AG08395 (cell line): ENCODE measurements at regions not wholly inside any gene's neighbourhood (a gene's known extent, or its start where the extent isn't known, plus 50 kb on each side); places are given as distances from the start of the nearest gene placed in this dataset.
A peak's percentile ranks its signal among the peaks of the same experiment; 100 is the strongest.
"Not testable (repeated sequence)": the region's sequence is repeated elsewhere in the genome, so short reads cannot be mapped to it uniquely, and the experiment has no call there.

Experiments
- DNase-seq: peaks from one replicate; pipeline ENCODE4 v3.0.0; 2012; ENCODE audit warnings: mixed read lengths, low spot score

GRCh38 chr5:23235246-23235645 is 272.2 kb upstream of the PRDM9 start:
- no peak for DNase-seq

- DNase-seq: no peak
These were observed 273.2 kb upstream of the PRDM9 start for GRCh38 chr5:23234197-23234596.

GRCh38 chr5:23223846-23224245 is 283.6 kb upstream of the PRDM9 start:
- DNase-seq: no peak

GRCh38 chr5:23221831-23222230 is 285.6 kb upstream of the PRDM9 start:
- DNase-seq: no peak

GRCh38 chr5:23217159-23217558 is 290.2 kb upstream of the PRDM9 start:
- DNase-seq: no peak

GRCh38 chr5:23216345-23216744 is 291.1 kb upstream of the PRDM9 start:
- no peak for DNase-seq

- DNase-seq: peak; percentile 12
These were observed 298.4 kb upstream of the PRDM9 start for GRCh38 chr5:23208959-23209431.

- no peak for DNase-seq
These were observed 303.3 kb upstream of the PRDM9 start for GRCh38 chr5:23204111-23204510.

- no peak for DNase-seq
These were observed 316.7 kb upstream of the CDH12 start for GRCh38 chr5:23169660-23170416.

- DNase-seq: no peak
These were observed 311.8 kb upstream of the CDH12 start for GRCh38 chr5:23164971-23165370.

GRCh38 chr5:23158179-23158578 is 305.0 kb upstream of the CDH12 start:
- DNase-seq: no peak

GRCh38 chr5:23157716-23158115 is 304.6 kb upstream of the CDH12 start:
- no peak for DNase-seq

- DNase-seq: no peak
These were observed 304.0 kb upstream of the CDH12 start for GRCh38 chr5:23157169-23157568.

GRCh38 chr5:23147625-23148024 is 294.5 kb upstream of the CDH12 start:
- DNase-seq: no peak

GRCh38 chr5:23146183-23146582 is 293.0 kb upstream of the CDH12 start:
- DNase-seq: no peak

GRCh38 chr5:23139338-23140171 is 286.4 kb upstream of the CDH12 start:
- no peak for DNase-seq

- DNase-seq: no peak
These were observed 283.8 kb upstream of the CDH12 start for GRCh38 chr5:23136958-23137357.

- DNase-seq: no peak
These were observed 279.1 kb upstream of the CDH12 start for GRCh38 chr5:23132231-23132630.

GRCh38 chr5:23112237-23112636 is 259.1 kb upstream of the CDH12 start:
- DNase-seq: no peak

GRCh38 chr5:23105021-23105420 is 251.9 kb upstream of the CDH12 start:
- no peak for DNase-seq

- DNase-seq: no peak
These were observed 250.4 kb upstream of the CDH12 start for GRCh38 chr5:23103566-23103965.

- DNase-seq: not testable (repeated sequence)
These were observed 242.3 kb upstream of the CDH12 start for GRCh38 chr5:23095418-23095817.

- no peak for DNase-seq
These were observed 236.1 kb upstream of the CDH12 start for GRCh38 chr5:23089286-23089685.
